ENCODE measurements at regions not wholly inside any gene's neighbourhood (a gene's known extent, or its start where the extent isn't known, plus 50 kb on each side); places are given as distances from the start of the nearest gene placed in this dataset.

GRCh38 chr9:106283769-106284168 lies 579.2 kb upstream of the ZNF462 start:
- peak; percentile 34 for DNase-seq

GRCh38 chr9:106284296-106284695 lies 578.7 kb upstream of the ZNF462 start:
- peak; percentile 17 for DNase-seq

- peak; percentile 69 for DNase-seq
Measured at GRCh38 chr9:106286249-106286648, 576.7 kb upstream of the ZNF462 start.

- peak; percentile 33 for DNase-seq
Measured at GRCh38 chr9:106287091-106287631, 575.8 kb upstream of the ZNF462 start.

- no peak for DNase-seq
Measured at GRCh38 chr9:106287731-106288130, 575.2 kb upstream of the ZNF462 start.

GRCh38 chr9:106288689-106289088 lies 574.3 kb upstream of the ZNF462 start:
- no peak for DNase-seq

GRCh38 chr9:106291786-106292185 lies 571.2 kb upstream of the ZNF462 start:
- peak; percentile 69 for DNase-seq

GRCh38 chr9:106296426-106296825 lies 566.5 kb upstream of the ZNF462 start:
- DNase-seq, result no peak

GRCh38 chr9:106298997-106299396 lies 564.0 kb upstream of the ZNF462 start:
- no peak for DNase-seq

GRCh38 chr9:106304401-106304920 lies 558.5 kb upstream of the ZNF462 start:
- DNase-seq, result no peak

- DNase-seq, result peak; percentile 21
Measured at GRCh38 chr9:106305428-106306133, 557.4 kb upstream of the ZNF462 start.

- peak; percentile 38 for DNase-seq
Measured at GRCh38 chr9:106307670-106308069, 555.3 kb upstream of the ZNF462 start.

GRCh38 chr9:106309925-106310324 lies 553.0 kb upstream of the ZNF462 start:
- no peak for DNase-seq

- no peak for DNase-seq
Measured at GRCh38 chr9:106310782-106311181, 552.2 kb upstream of the ZNF462 start.

GRCh38 chr9:106312906-106313305 lies 550.1 kb upstream of the ZNF462 start:
- peak; percentile 50 for DNase-seq

- peak; percentile 55 for DNase-seq
Measured at GRCh38 chr9:106314476-106314875, 548.5 kb upstream of the ZNF462 start.

GRCh38 chr9:106321394-106322180 lies 541.4 kb upstream of the ZNF462 start:
- peak; percentile 47 for DNase-seq

GRCh38 chr9:106322706-106323245 lies 540.2 kb upstream of the ZNF462 start:
- no peak for DNase-seq

- no peak for DNase-seq
Measured at GRCh38 chr9:106324053-106324585, 538.8 kb upstream of the ZNF462 start.

- DNase-seq, result peak; percentile 23
Measured at GRCh38 chr9:106324591-106325280, 538.2 kb upstream of the ZNF462 start.

- DNase-seq, result no peak
Measured at GRCh38 chr9:106326493-106326892, 536.5 kb upstream of the ZNF462 start.

- DNase-seq, result no peak
Measured at GRCh38 chr9:106333481-106333880, 529.5 kb upstream of the ZNF462 start.

GRCh38 chr9:106334081-106334480 lies 528.9 kb upstream of the ZNF462 start:
- DNase-seq, result no peak

Data from fibroblast of upper back skin (primary cell).